Liver (tissue), 3 donors: ENCODE measurements at regions not wholly inside any gene's neighbourhood (a gene's known extent, or its start where the extent isn't known, plus 50 kb on each side); places are given as distances from the start of the nearest gene placed in this dataset.

Source experiments
- EGR1 ChIP-seq, 2 donors: IDR thresholded peaks; 2 replicates each; pipeline ENCODE4 v1.6.1; 2016 to 2018; ENCODE audit warnings: antibody characterized with exemption in 2 of 2, low read depth in 2 of 2
- HNF4A ChIP-seq, 2 donors: conservative IDR thresholded peaks; 2 replicates each; pipeline ENCODE4 v1.6.1; 2016; ENCODE audit warnings: antibody characterized with exemption in 2 of 2, mild to moderate bottlenecking in 2 of 2
- HNF4G ChIP-seq: IDR thresholded peaks from 2 replicates; pipeline ENCODE4 v1.6.1; 2016; ENCODE audit warnings: antibody characterized with exemption
- RXRA ChIP-seq, 2 donors: IDR thresholded peaks; 2 replicates each; pipeline ENCODE4 v1.6.1; 2017 to 2018; ENCODE audit warnings: antibody characterized with exemption in 2 of 2, mild to moderate bottlenecking in 1 of 2
- SP1 ChIP-seq: IDR thresholded peaks from 2 replicates; pipeline ENCODE4 v1.6.1; 2018; ENCODE audit warnings: antibody characterized with exemption, mild to moderate bottlenecking
- TAF1 ChIP-seq: conservative IDR thresholded peaks from 2 replicates; pipeline ENCODE4 v1.6.1; 2016; ENCODE audit warnings: antibody characterized with exemption, mild to moderate bottlenecking
- TF ChIP-seq, protein P1 (sequence below): IDR thresholded peaks from 2 replicates; pipeline ENCODE4 v1.6.1; 2016; ENCODE audit warnings: antibody characterized with exemption
- TF ChIP-seq, protein P2 (sequence below): fragments of 150-350 bp; IDR thresholded peaks from 2 replicates; pipeline ENCODE4 v1.5.1; 2017; ENCODE audit warnings: improper control_type of control experiment, low read depth, low read length; ENCODE audit not compliant: missing input control
- TF ChIP-seq, protein P3 (sequence below): IDR thresholded peaks from 2 replicates; pipeline ENCODE4 v1.6.1; 2016; ENCODE audit warnings: antibody characterized with exemption, mild to moderate bottlenecking
- TF ChIP-seq, protein P4 (sequence below): IDR thresholded peaks from 2 replicates; pipeline ENCODE4 v1.6.1; 2016; ENCODE audit warnings: antibody characterized with exemption
- donor health status: healthy.
- donor health status: healthy.

DNA sequence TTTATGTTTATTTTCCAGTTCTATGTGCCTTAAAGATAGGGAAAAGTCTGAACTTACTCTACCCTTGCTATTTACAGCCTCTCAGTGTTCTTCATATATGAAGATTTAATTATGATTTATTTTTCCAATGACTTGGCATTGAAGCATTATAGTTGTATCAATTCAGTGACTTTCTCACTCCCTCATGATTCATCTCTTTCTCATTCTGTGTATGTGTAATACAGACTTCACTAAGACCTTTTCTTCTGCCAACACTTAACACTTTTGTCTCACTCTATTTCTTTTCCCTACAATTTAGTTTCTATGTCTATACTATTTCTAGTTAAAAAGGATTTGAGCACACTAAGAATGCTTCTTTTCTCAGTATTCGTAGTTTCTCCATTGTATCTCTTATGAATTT is 1470.3 kb upstream of the ACVR2A start:
- TF ChIP-seq HNF4G, result no peak
- TF ChIP-seq RXRA (IDR thresholded peaks at IDR 0.05), result no peak
- TF ChIP-seq, protein P1, sequence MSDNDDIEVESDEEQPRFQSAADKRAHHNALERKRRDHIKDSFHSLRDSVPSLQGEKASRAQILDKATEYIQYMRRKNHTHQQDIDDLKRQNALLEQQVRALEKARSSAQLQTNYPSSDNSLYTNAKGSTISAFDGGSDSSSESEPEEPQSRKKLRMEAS, result no peak
- TF ChIP-seq, protein P2, sequence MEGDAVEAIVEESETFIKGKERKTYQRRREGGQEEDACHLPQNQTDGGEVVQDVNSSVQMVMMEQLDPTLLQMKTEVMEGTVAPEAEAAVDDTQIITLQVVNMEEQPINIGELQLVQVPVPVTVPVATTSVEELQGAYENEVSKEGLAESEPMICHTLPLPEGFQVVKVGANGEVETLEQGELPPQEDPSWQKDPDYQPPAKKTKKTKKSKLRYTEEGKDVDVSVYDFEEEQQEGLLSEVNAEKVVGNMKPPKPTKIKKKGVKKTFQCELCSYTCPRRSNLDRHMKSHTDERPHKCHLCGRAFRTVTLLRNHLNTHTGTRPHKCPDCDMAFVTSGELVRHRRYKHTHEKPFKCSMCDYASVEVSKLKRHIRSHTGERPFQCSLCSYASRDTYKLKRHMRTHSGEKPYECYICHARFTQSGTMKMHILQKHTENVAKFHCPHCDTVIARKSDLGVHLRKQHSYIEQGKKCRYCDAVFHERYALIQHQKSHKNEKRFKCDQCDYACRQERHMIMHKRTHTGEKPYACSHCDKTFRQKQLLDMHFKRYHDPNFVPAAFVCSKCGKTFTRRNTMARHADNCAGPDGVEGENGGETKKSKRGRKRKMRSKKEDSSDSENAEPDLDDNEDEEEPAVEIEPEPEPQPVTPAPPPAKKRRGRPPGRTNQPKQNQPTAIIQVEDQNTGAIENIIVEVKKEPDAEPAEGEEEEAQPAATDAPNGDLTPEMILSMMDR, result no peak
- TF ChIP-seq, protein P3, sequence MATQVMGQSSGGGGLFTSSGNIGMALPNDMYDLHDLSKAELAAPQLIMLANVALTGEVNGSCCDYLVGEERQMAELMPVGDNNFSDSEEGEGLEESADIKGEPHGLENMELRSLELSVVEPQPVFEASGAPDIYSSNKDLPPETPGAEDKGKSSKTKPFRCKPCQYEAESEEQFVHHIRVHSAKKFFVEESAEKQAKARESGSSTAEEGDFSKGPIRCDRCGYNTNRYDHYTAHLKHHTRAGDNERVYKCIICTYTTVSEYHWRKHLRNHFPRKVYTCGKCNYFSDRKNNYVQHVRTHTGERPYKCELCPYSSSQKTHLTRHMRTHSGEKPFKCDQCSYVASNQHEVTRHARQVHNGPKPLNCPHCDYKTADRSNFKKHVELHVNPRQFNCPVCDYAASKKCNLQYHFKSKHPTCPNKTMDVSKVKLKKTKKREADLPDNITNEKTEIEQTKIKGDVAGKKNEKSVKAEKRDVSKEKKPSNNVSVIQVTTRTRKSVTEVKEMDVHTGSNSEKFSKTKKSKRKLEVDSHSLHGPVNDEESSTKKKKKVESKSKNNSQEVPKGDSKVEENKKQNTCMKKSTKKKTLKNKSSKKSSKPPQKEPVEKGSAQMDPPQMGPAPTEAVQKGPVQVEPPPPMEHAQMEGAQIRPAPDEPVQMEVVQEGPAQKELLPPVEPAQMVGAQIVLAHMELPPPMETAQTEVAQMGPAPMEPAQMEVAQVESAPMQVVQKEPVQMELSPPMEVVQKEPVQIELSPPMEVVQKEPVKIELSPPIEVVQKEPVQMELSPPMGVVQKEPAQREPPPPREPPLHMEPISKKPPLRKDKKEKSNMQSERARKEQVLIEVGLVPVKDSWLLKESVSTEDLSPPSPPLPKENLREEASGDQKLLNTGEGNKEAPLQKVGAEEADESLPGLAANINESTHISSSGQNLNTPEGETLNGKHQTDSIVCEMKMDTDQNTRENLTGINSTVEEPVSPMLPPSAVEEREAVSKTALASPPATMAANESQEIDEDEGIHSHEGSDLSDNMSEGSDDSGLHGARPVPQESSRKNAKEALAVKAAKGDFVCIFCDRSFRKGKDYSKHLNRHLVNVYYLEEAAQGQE, result no peak
- TF ChIP-seq, protein P4, sequence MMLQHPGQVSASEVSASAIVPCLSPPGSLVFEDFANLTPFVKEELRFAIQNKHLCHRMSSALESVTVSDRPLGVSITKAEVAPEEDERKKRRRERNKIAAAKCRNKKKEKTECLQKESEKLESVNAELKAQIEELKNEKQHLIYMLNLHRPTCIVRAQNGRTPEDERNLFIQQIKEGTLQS, result no peak
- no peak for TF ChIP-seq EGR1 (IDR thresholded peaks at IDR 0.05; ENCODE audit: low read depth in 2 of 2)
- no peak for TF ChIP-seq TAF1
- TF ChIP-seq HNF4A (conservative IDR thresholded peaks at IDR 0.05), result no peak
- TF ChIP-seq SP1, result no peak
